ENCODE measurements at regions not wholly inside any gene's neighbourhood (a gene's known extent, or its start where the extent isn't known, plus 50 kb on each side); places are given as distances from the start of the nearest gene placed in this dataset.
"Not testable (repeated sequence)": the region's sequence is repeated elsewhere in the genome, so short reads cannot be mapped to it uniquely, and the experiment has no call there.

GRCh38 chr6:93918258-93918657 lies 498.9 kb upstream of the EPHA7 start:
- DNase-seq = no peak

GRCh38 chr6:93917216-93917615 lies 497.9 kb upstream of the EPHA7 start:
- DNase-seq = no peak

DNA sequence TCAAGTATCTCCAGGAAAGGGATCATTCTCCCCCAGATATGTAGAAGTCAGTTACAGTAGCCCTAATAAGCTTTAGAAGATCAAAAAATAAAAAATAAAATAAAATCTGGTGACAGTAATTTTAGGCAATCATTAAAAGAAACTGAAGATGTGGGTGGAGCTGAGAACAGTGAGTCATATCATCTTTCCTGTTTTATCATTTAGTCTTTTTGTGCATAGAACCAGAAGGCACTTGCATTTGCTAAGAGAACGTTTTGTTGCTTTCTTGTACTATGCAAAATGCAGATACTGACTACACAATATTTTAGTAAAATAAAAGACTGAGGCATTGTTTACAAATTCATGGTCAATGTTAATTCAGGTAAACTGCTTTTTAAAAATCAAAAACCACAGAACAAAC lies 497.4 kb upstream of the EPHA7 start:
- DNase-seq = no peak

GRCh38 chr6:93915961-93916360 lies 496.6 kb upstream of the EPHA7 start:
- DNase-seq = no peak

DNA sequence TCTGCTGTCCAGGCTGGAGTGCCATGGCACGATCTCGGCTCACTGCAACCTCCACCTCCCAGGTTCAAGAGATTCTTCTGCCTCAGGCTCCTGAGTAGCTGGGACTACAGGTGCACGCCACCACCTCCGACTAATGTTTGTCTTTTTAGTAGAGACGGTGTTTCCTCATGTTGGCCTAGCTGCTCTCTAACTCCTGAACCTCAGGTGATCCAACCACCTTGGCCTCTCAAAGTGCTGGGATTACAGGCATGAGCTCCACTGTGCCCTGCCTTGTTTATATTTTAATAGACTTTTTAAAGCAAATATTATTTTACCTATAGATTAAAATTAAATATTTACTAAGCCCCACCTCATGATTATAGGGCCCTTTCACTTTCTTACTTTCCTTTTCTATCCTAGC lies 483.2 kb upstream of the EPHA7 start:
- no peak for DNase-seq

DNA sequence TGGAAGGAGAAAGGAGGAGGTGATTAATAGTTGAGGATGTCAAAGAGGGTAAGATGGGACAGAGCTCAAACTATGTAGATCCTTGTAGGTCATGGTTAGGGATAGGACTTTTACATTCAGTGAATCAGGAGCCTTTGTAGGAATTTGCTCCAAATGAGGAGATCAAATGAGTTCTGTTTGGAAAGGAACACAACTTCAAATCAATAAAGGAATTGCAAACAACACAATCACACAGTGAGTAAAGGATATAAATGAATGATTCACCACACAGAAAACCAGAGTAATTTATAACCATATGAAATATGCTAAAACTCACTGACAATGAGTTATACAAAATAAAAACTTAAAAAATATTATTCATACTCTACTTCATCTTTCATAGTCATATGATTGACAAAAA lies 480.8 kb upstream of the EPHA7 start:
- no peak for DNase-seq

- DNase-seq = no peak
These were observed 476.7 kb upstream of the EPHA7 start for GRCh38 chr6:93896081-93896480.

DNA sequence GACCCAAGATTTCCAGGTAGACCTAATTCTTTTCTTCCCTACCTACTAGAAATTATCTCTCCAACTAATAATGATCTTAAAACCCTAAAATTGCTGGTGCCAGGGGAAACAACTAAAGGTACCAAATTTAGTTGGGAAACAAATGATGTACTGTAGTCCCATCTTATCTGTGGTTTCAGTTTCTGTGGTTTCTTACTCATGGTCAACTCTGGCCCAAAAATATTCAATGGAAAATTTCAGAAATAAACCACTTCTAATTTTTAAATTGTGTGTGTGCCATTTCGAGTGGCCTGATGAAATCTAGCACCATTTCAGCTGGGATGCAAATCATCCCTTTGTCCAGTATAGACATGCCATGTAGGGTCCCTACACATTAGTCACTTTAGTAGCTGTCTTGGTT lies 475.2 kb upstream of the EPHA7 start:
- DNase-seq = no peak

GRCh38 chr6:93889713-93890112 lies 470.4 kb upstream of the EPHA7 start:
- DNase-seq = no peak

DNA sequence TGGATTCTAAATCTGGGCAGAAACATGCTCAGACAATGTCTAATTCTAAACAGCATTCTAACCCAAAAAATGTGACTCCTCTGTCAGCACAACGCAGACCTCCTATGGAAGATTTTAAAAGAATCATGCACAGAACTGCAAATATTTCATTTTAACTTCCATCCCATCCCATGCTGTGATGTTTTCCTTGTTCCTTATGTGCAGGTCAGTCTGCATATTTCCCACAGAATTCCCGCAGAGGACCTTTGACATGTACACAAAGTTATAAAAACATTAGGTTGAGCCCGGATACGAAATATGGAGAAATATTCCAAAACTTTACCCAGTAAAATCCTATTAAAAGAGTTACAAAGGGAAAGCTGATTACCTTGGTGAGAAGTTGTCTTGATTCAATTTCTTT lies 467.1 kb upstream of the EPHA7 start:
- no peak for DNase-seq

DNA sequence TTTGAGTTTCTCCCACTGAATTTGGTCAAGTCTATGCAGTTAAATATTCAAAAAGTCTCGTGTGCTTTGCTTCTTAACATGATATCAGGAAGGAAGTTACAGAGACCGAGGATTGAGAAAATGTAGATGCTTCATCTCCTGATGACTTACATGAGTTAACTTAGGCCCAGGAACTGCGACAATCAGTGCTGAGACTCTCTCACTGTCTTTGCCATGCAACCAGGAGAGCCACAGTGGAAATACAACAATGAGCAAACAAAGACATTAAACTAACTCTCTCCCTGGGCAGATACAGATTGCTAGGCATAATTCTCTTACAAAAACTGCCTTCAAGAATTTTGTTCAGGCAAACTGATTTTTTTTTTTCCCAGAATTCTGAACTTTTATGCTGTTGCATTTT lies 440.6 kb upstream of the EPHA7 start:
- DNase-seq = no peak

- no peak for DNase-seq
These were observed 438.9 kb upstream of the EPHA7 start for GRCh38 chr6:93858213-93858612.

- DNase-seq = no peak
These were observed 430.5 kb upstream of the EPHA7 start for GRCh38 chr6:93849857-93850256.

- no peak for DNase-seq
These were observed 428.8 kb upstream of the EPHA7 start for GRCh38 chr6:93848031-93848742.

- no peak for DNase-seq
These were observed 422.8 kb upstream of the EPHA7 start for GRCh38 chr6:93842178-93842577.

GRCh38 chr6:93835451-93836145 lies 416.2 kb upstream of the EPHA7 start:
- DNase-seq = not testable (repeated sequence)

DNA sequence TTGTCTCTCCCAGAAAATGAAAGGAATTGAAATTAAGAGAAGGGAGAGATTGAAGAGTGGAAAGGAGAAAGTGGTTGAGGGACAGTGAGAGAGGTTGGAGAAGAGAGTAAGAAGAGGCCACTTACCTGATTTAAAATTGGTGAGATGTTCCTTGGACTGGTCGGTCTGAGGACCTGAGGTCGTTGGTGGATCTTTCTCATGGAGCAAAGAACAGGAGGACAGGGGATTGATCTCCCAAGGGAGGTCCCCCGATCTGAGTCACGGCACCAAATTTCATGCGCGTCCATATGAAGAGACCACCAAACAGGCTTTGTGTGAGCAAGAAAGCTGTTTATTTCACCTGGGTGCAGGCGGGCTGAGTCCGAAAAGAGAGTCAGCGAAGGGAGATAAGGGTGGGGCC lies 415.7 kb upstream of the EPHA7 start:
- not testable (repeated sequence) for DNase-seq

DNA sequence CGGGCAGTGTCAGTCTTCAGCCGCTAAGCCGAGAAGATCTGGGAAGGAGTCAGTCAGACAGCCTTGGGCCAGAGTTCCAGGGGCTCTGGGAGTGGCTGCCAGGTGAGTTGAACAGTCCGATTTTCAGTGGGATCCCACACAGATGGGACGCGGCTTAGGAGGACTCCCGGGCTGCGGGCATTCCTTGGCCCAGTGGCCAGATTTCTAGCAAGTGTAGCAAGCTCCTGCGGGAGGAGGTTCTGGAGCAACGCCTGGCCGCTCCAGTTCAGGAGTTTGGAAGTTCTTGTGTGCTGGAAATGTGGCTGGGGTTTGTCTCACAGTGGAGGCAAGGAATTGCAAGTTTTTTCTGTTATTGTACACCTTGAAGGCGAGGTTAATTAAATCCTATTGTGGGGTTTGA lies 414.0 kb upstream of the EPHA7 start:
- not testable (repeated sequence) for DNase-seq

- not testable (repeated sequence) for DNase-seq
These were observed 410.4 kb upstream of the EPHA7 start for GRCh38 chr6:93829757-93830156.

DNA sequence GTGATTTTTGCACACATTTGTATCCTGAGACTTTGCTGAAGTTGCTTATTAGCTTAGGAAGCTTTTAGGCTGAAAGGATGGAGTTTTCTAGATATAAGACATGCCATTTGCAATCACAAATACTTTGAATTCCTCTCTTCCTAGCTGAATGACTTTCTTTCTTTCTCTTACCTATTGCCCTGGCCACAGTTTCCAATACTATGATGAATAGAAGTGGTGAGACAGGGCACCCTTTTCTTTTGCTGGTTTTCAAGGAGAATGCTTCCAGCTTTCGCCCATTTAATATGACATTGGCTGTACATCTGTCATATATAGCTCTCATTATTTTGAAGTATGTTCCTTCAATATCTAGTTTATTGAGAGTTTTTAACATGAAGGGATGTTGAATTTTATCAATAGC lies 409.6 kb upstream of the EPHA7 start:
- DNase-seq = no peak

DNA sequence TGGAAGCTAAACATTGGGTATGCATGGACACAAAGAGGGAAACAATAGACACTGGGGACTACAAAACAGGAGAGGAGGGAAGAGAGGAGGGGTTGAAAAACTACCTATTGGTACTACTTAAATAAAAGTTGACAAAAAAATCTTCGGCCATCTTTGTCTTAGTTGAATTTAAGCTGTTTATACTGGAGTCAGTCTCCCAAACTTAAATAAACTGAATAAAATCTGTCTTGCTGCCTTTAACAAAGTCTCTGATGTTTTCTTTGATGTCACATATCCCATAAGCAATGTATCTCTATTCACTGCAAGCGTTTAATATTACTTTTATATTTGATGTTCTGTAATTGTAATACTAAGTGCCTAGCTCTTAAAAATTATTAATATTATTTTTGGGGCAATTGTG lies 409.2 kb upstream of the EPHA7 start:
- DNase-seq = no peak

DNA sequence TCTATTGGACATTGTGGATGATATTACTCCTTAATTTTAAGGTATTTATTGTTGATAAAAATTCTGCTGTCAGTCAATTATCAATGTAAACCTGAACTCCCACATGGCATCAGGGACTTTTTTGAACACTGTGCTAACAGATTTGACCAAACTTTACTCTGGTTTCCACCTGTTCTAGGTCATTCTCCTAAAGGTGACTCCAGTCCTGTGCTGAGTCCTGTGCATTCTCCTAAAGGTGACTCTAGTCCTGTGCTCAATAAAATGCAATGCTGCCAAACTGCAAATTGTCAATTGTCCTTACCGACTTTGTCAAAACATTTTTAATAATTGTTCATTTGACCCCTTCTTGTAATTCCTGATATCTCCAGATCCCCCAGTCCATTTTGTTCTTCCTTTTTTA lies 408.4 kb upstream of the EPHA7 start:
- no peak for DNase-seq

DNA sequence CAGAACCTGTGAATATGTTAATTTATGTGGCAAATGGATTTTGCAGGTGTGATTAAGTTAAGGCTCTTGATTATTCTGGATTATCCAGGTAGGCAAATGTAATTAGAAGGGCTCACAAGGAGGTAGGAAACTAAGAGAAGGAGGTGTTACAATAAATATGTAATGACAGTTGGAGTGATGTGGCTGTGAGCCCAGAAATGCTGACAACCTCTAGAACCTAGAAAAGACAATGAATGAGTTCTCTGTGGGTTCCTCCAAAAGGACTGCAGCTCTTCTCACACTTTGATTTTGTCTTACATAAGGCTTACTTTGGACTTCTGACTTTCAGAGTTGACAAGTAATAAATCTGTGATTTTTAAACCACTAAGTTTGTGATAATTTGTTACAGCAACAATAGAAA lies 406.6 kb upstream of the EPHA7 start:
- DNase-seq = no peak

- DNase-seq = no peak
These were observed 404.1 kb upstream of the EPHA7 start for GRCh38 chr6:93823489-93823888.

All from NCI-H82 (cell line).